ENCODE measurements at regions not wholly inside any gene's neighbourhood (a gene's known extent, or its start where the extent isn't known, plus 50 kb on each side); places are given as distances from the start of the nearest gene placed in this dataset.

- no peak overlapping the region for H3K9ac ChIP-seq (ENCODE audit: control insufficient read depth, insufficient read depth, low read length)
- ChIA-PET CTCF (no interaction called here), SMC1A (ENCODE audit: uncharacterized antibody, unreplicated experiment) (no interaction called here), POLR2A (no interaction called here), RAD21 (ENCODE audit: unreplicated experiment) (no interaction called here)
- in situ Hi-C loops (cut with MboI) (no loop called here), intact Hi-C loops (cut with micrococcal nuclease; ENCODE audit: unreplicated experiment) (no loop called here)
- ATAC-seq = no peak
- H3K4me1 ChIP-seq (ENCODE audit: control insufficient read depth, insufficient read depth, low read length) = no peaks in the 10 kb centered on the region
- no peak for FAIRE-seq
- no peaks in the 10 kb centered on the region for H3K9me3 ChIP-seq (replicated peaks; ENCODE audit: control insufficient read depth, insufficient read depth, low read length)
- H3K79me2 ChIP-seq (ENCODE audit: control insufficient read depth, insufficient read depth, low read length) = no peaks in the 10 kb centered on the region
- WGBS (ENCODE audit: insufficient coverage, insufficient replicate concordance, low lambda C conversion rate, missing lambda C conversion rate) = 0% methylated on average over 2 of the region's 2 CpGs
- no peak overlapping the region for H3K4me2 ChIP-seq (ENCODE audit: control insufficient read depth, insufficient read depth)
- no peaks in the 10 kb centered on the region for H3K36me3 ChIP-seq (ENCODE audit: control insufficient read depth in 2 of 2, insufficient read depth in 2 of 2, low read length in 1 of 2)
- TF ChIP-seq CEBPB (IDR thresholded peaks at IDR 0.05; ENCODE audit: borderline replicate concordance in 1 of 2, low read depth in 2 of 2, low read length in 2 of 2) (no peak), SMAD1 (IDR thresholded peaks at IDR 0.05; ENCODE audit: low read depth, partially characterized antibody) (no peak), RBBP5 (conservative IDR thresholded peaks at IDR 0.05) (no peak)
- no peaks in the 10 kb centered on the region for H4K20me1 ChIP-seq (ENCODE audit: control insufficient read depth, insufficient read depth)
- H3K4me3 ChIP-seq = no peak overlapping the region
- DNase-seq (ENCODE audit: low read depth, low spot score) = no peak
- H3K27me3 ChIP-seq (replicated peaks in 1 of 2; ENCODE audit: control insufficient read depth in 2 of 2, insufficient read depth in 2 of 2, low read length in 1 of 2) = no peaks in the 10 kb centered on the region
- H3K27ac ChIP-seq (ENCODE audit: control insufficient read depth, insufficient read depth) = no peak overlapping the region
- BruUV-seq (replicated peaks) = no TSS peak
- no peak overlapping the region for H2AFZ ChIP-seq (ENCODE audit: control insufficient read depth, low read depth, low read length)
These were observed 336.5 kb downstream of the KCNS3 start for GRCh38 chr2:18214936-18215335.

- no peak for DNase-seq (ENCODE audit: low read depth, low spot score)
- H4K20me1 ChIP-seq (ENCODE audit: control insufficient read depth, insufficient read depth) = no peaks in the 10 kb centered on the region
- intact Hi-C loops (cut with micrococcal nuclease; ENCODE audit: unreplicated experiment) (no loop called here), in situ Hi-C loops (cut with MboI) (no loop called here)
- H3K36me3 ChIP-seq (ENCODE audit: control insufficient read depth in 2 of 2, insufficient read depth in 2 of 2, low read length in 1 of 2) = no peaks in the 10 kb centered on the region
- H3K9ac ChIP-seq (ENCODE audit: control insufficient read depth, insufficient read depth, low read length) = no peak overlapping the region
- H3K9me3 ChIP-seq (replicated peaks; ENCODE audit: control insufficient read depth, insufficient read depth, low read length) = no peaks in the 10 kb centered on the region
- no peak overlapping the region for H3K27ac ChIP-seq (ENCODE audit: control insufficient read depth, insufficient read depth)
- SMC1A ChIA-PET (ENCODE audit: uncharacterized antibody, unreplicated experiment) = no interaction called here
- no peak overlapping the region for H2AFZ ChIP-seq (ENCODE audit: control insufficient read depth, low read depth, low read length)
- TF ChIP-seq RAD21 (IDR thresholded peaks at IDR 0.05; ENCODE audit: insufficient read depth, low read depth, low read length) = no peak
- TF ChIP-seq NFXL1 (IDR thresholded peaks at IDR 0.05; ENCODE audit: borderline replicate concordance) = no peak
- no peak for TF ChIP-seq PKNOX1 (IDR thresholded peaks at IDR 0.05)
- TF ChIP-seq MYC (IDR thresholded peaks at IDR 0.05; ENCODE audit: insufficient read depth, insufficient read length, insufficient replicate concordance, low read length, severe bottlenecking) = no peak
- H3K4me2 ChIP-seq (ENCODE audit: control insufficient read depth, insufficient read depth) = no peak overlapping the region
- no peaks in the 10 kb centered on the region for H3K4me1 ChIP-seq (ENCODE audit: control insufficient read depth, insufficient read depth, low read length)
- H3K79me2 ChIP-seq (ENCODE audit: control insufficient read depth, insufficient read depth, low read length) = no peaks in the 10 kb centered on the region
- no peak for FAIRE-seq
- CTCF ChIA-PET = no interaction called here
- no peak for ATAC-seq
- no peak overlapping the region for H3K4me3 ChIP-seq
- BruUV-seq (replicated peaks) = no TSS peak
- POLR2A ChIA-PET = no interaction called here
- no peaks in the 10 kb centered on the region for H3K27me3 ChIP-seq (replicated peaks in 1 of 2; ENCODE audit: control insufficient read depth in 2 of 2, insufficient read depth in 2 of 2, low read length in 1 of 2)
- RAD21 ChIA-PET (ENCODE audit: unreplicated experiment) = no interaction called here
- WGBS (ENCODE audit: insufficient coverage, insufficient replicate concordance, low lambda C conversion rate, missing lambda C conversion rate) = 64% methylated on average over 11 of the region's 11 CpGs
These were observed 335.5 kb downstream of the KCNS3 start for GRCh38 chr2:18213986-18214385.
